Muscle layer of colon (tissue), 2 donors: ENCODE measurements at regions not wholly inside any gene's neighbourhood (a gene's known extent, or its start where the extent isn't known, plus 50 kb on each side); places are given as distances from the start of the nearest gene placed in this dataset.
"Not testable (repeated sequence)": the region's sequence is repeated elsewhere in the genome, so short reads cannot be mapped to it uniquely, and the experiment has no call there.

Source experiments
- H3K27ac ChIP-seq: one replicate; pipeline ENCODE4 v1.7.0; 2013; ENCODE audit warnings: low read depth, mild to moderate bottlenecking, low read length, moderate library complexity
- H3K27me3 ChIP-seq, 2 donors: one replicate each; pipeline ENCODE4 v1.7.0; 2013; ENCODE audit warnings: low read length in 2 of 2, mild to moderate bottlenecking in 2 of 2; ENCODE audit not compliant: insufficient read depth in 2 of 2, control insufficient read depth in 1 of 2
- H3K36me3 ChIP-seq: one replicate; pipeline ENCODE4 v1.7.0; 2013; ENCODE audit warnings: mild to moderate bottlenecking, low read length; ENCODE audit not compliant: insufficient read depth
- H3K4me1 ChIP-seq: one replicate; pipeline ENCODE4 v1.7.0; 2013; ENCODE audit warnings: mild to moderate bottlenecking, low read length; ENCODE audit not compliant: insufficient read depth
- H3K4me3 ChIP-seq, 2 donors: one replicate each; pipeline ENCODE4 v1.7.0; 2013; ENCODE audit warnings: low read length in 2 of 2, low read depth in 1 of 2, mild to moderate bottlenecking in 1 of 2, moderate library complexity in 1 of 2
- H3K9ac ChIP-seq: one replicate; pipeline ENCODE4 v1.7.0; 2013; ENCODE audit warnings: low read length
- H3K9me3 ChIP-seq: one replicate; pipeline ENCODE4 v1.7.0; 2013; ENCODE audit warnings: mild to moderate bottlenecking, low read length
- donor health status: abdominal sarcoma.
- donor health status: Adenocarcinoma of cecum.

DNA sequence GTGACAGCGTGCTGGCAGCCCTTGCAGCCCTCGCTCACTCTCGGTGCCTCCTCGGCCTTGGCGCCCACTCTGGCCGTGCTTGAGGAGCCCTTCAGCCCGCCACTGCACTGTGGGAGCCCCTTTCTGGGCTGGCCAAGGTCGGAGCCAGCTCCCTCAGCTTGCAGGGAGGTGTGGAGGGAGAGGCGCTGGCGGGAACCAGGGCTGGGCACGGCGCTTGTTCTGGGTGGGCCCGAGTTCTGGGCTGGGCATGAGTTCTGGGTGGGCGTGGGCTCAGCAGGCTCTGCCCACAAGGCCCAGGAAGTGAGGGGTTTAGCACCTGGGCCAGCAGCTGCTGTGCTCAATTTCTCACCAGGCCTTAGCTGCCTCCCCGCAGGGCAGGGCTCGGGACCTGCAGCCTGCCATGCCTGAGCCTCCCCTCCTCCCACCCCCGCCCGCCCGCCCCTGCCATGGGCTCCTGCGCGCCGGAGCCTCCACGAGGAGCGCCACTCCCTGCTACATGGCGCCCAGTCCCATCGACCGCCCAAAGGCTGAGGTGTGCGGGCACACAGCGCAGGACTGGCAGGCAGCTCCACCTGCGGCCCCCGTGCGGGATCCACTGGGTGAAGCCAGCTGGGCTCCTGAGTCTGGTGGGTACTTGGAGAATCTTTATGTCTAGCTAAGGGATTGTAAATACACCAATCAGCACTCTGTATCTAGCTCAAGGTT, 169.7 kb downstream of the DEPDC1B start:
- not testable (repeated sequence) for H3K9ac ChIP-seq, H3K4me1 ChIP-seq, H3K27ac ChIP-seq, H3K4me3 ChIP-seq, H3K36me3 ChIP-seq, H3K9me3 ChIP-seq, H3K27me3 ChIP-seq

DNA sequence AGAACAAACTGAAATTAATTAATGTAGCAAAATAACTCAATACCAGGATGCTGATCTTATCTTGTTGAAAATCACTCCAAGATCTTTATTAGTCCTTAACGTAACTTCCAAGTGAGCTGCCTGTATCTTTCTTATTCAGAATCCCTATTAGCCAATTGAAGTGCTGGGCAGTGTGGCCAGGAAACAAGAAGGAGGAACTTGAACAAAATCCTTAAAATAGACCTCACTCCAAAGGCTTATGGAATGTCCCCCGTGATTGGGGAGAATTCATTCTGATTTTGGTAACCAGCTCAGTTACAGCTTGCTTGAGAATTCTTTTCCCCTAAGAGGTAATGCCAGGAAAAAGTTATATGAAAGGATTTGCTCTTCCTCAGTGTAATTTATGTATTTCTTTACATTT, 171.0 kb downstream of the DEPDC1B start:
- Histone ChIP-seq H3K9me3 (no peaks in the 10 kb centered on the region), H3K4me1 (no peaks in the 10 kb centered on the region), H3K27ac (no peak overlapping the region), H3K4me3 (no peak overlapping the region), H3K27me3 (no peaks in the 10 kb centered on the region), H3K36me3 (no peaks in the 10 kb centered on the region), H3K9ac (no peak overlapping the region)

DNA sequence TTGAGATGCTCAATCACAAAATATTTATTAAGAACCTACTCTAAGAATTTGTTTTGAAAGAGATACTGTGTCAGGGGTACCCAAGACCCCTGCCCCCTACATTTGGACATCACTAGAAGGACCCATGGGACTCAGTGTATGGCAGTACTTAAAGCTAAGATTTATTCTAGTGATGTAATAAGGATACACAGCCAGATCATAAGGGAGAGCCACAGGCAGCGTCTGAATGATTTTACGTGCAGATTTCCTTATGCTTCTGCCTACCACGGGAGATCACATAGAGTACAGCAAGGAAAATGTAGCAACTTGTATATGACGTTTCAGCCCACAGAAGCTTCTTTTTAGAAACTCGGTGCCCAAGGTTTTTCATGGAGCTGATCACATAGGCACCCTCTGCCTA, 172.9 kb downstream of the DEPDC1B start:
- H3K4me3 ChIP-seq, result no peak overlapping the region
- no peaks in the 10 kb centered on the region for H3K9me3 ChIP-seq
- H3K4me1 ChIP-seq, result peaks cover 16% of the 10 kb centered on the region
- H3K27me3 ChIP-seq, result no peaks in the 10 kb centered on the region
- no peak overlapping the region for H3K9ac ChIP-seq
- no peaks in the 10 kb centered on the region for H3K36me3 ChIP-seq
- no peak overlapping the region for H3K27ac ChIP-seq

DNA sequence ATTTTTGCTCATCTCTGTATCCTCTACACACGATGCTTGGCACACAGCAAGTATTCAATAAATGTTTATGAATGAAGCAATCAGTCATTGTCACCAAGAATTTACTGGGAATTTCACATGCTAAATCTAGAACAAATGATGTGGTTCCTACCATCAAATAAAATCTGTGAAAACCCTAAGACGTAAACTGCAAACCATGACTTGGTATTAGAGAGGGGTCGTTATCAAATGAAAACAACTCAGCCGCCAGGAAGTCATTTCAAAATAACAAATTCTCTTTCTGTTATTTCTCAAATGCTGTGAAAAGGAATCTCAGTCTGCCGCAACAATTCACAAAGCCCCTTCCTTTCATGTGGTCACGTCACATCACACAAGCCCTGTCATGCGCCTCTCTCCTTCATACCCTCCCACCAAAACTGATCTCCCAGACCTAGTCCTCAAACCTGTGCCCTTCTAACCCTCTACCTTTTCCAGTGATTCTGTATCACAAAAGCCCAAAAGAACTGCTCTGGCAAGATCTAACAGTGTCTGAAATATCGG, 173.6 kb downstream of the DEPDC1B start:
- Histone ChIP-seq H3K4me1 (peaks cover 22% of the 10 kb centered on the region), H3K36me3 (no peaks in the 10 kb centered on the region), H3K9ac (no peak overlapping the region), H3K4me3 (no peak overlapping the region), H3K9me3 (no peaks in the 10 kb centered on the region), H3K27me3 (no peaks in the 10 kb centered on the region), H3K27ac (no peak overlapping the region)

DNA sequence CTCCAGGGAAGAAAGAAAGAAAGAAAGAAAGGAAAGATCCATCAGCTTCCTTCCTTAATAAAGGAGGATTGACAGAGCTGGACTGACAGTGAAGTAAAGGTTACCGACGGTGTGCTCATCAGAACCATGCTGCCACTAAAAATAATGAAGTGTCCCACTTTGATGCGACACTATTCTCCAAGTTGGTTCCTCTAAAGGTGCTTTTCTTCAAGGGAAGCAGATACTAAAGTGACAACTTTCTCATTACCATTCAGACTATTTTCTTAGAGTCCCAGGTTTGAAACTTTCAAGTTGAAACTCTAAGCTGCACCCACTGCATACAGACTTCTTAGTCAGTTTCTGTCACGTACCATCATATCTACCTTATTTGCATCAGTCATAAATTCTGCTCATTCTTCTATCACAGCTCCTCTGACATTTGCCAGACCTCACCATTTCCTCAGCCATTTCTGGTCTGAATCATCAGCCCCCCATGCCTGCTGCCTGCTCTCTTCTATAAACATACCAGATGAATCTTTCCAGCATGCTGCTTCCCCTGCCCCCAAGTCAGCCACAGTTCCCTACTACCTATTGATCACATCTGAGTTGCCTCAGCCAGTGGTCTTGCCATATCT, 177.6 kb downstream of the DEPDC1B start:
- peaks cover 60% of the 10 kb centered on the region for H3K4me1 ChIP-seq
- H3K4me3 ChIP-seq, result no peak overlapping the region

DNA sequence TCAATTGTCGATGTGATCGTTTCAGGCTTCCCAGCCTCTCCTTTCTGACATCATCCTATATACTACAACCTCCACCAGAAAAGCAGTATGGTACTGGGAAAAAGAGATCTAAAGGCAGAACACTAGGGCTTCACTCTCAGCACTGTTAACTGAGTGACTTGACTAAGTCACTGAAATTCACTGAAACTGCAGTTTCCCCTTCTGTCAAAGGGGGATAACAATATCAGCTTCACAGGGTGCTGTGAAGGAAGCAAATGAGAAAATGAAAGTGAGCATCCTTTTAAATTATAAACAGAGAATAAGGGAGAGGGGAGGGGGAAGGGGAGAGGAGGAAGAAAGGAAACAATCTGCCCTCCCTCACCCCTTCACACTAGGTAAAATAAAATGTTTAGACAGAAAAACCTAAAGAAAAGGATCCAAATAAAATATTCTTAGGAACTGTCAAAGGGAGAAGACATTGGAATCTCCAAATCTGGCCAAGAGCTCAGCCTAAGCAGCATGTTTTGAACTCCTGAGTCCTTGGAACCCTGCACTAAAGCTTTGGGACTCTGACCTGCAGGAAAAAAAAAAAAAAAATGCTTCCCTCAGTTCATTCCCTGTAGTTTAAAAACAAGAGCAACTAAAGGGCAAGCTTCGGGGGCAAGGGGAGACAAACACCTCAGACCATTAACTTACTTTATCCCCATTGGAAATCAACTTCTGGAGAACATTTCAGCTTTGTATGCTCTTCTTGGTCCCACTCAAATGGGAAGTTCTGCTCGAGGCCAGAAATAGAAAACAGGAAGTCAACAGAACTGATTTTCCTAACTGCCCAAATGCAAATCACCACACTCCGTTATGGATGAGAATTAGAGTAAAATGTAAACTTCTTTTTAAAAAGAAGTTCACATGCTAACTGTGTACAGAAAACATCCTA, 178.3 kb downstream of the DEPDC1B start:
- Histone ChIP-seq H3K27ac (peak overlapping the region; percentile 45), H3K9me3 (no peaks in the 10 kb centered on the region), H3K9ac (no peak overlapping the region), H3K4me1 (peaks cover 60% of the 10 kb centered on the region), H3K27me3 (no peaks in the 10 kb centered on the region), H3K4me3 (no peak overlapping the region), H3K36me3 (no peaks in the 10 kb centered on the region)

More for the DNA sequence above, 177.6 kb downstream of the DEPDC1B start:
- H3K9ac ChIP-seq, result no peak overlapping the region
- no peaks in the 10 kb centered on the region for H3K36me3 ChIP-seq
- no peaks in the 10 kb centered on the region for H3K27me3 ChIP-seq
- no peaks in the 10 kb centered on the region for H3K9me3 ChIP-seq
- peak overlapping the region; percentile 45 for H3K27ac ChIP-seq

DNA sequence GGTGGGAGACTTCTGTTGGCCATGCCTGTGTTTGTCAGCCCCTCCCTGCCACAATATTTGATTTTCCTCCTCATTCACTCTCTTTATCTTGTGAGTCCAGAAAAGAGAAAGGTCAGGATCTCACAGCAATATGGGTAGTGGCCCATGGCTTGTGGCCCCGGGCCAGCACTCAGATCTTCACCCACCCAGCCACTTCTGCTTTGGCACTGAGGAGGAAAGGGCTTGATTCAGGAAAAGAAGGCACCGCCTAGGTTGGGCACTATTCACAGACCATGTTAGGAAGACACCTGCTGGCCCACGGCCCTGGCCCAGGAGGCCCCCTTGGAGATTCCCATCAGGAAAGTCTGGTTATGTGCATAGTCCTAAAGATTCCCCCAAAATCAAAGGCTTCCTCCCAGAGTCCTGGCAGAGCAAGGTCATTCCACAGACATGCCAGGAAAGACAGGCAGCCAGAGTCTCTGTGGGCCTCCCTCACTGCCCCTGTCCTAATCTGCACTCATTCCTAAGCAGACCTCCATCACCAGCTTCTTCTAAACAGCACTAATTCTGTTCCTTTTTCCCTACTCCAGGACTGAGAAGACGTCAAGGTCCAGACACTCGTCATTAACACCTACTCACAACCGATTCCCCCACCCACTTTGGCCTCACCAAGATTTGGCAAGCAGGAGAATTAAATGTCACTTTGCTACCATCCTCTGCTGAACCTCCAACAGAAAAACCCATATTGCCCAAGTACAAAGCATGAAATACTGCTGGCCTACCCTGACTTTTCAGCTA, 179.3 kb downstream of the DEPDC1B start:
- Histone ChIP-seq H3K27me3 (no peaks in the 10 kb centered on the region), H3K9me3 (no peaks in the 10 kb centered on the region), H3K27ac (peak overlapping the region; percentile 45), H3K36me3 (no peaks in the 10 kb centered on the region), H3K4me3 (no peak overlapping the region), H3K9ac (no peak overlapping the region), H3K4me1 (peaks cover 68% of the 10 kb centered on the region)

DNA sequence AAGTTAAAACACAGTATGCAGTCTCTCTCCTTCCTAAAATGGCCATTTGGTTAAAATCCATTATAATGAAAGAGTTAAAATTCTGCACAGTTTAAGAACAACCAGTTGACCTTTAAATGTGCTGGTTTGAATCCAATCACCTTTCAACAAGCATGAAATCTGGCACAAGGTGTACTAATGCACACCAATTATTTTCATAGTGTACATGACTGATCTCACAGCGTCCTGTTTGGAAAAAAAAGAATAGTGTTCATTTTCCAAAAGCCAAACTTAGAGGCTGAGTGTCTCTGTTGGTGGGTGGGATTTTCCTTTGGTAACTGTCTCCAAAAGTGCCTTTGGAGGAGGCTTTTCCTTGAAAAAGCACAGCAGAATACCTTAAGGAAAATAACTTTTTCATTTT, 180.6 kb downstream of the DEPDC1B start:
- peak overlapping the region in 1 of 2 donors; percentile 14 for H3K4me3 ChIP-seq
- H3K9ac ChIP-seq, result no peak overlapping the region
- peak overlapping the region; percentile 45 for H3K27ac ChIP-seq
- no peaks in the 10 kb centered on the region for H3K36me3 ChIP-seq
- H3K4me1 ChIP-seq, result peaks cover 68% of the 10 kb centered on the region
- no peaks in the 10 kb centered on the region for H3K27me3 ChIP-seq
- no peaks in the 10 kb centered on the region for H3K9me3 ChIP-seq

DNA sequence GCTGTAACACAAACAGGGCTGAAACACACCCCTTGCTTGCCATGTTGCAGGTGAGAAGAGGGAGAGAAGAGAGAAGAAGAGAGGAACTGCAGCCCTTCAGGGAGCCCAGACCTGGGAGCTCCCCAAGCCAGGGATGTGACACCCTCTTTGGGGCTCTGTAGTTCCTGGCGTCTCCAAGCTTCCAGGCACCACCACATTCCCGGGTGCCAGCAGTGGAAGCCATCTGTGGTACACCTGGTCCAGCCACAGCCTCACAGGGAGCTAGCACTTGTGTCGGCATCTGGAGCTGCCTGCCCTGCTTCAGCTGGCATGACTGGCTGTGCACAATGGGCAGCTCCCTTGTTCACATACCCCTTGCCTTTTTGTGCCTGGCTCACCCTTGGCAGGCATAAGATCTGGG, 182.1 kb downstream of the DEPDC1B start:
- no peak overlapping the region for H3K4me3 ChIP-seq
- H3K9ac ChIP-seq, result no peak overlapping the region
- peak overlapping the region; percentile 31 for H3K27ac ChIP-seq
- H3K36me3 ChIP-seq, result no peaks in the 10 kb centered on the region
- no peaks in the 10 kb centered on the region for H3K9me3 ChIP-seq
- peaks cover 60% of the 10 kb centered on the region for H3K4me1 ChIP-seq
- no peaks in the 10 kb centered on the region for H3K27me3 ChIP-seq

DNA sequence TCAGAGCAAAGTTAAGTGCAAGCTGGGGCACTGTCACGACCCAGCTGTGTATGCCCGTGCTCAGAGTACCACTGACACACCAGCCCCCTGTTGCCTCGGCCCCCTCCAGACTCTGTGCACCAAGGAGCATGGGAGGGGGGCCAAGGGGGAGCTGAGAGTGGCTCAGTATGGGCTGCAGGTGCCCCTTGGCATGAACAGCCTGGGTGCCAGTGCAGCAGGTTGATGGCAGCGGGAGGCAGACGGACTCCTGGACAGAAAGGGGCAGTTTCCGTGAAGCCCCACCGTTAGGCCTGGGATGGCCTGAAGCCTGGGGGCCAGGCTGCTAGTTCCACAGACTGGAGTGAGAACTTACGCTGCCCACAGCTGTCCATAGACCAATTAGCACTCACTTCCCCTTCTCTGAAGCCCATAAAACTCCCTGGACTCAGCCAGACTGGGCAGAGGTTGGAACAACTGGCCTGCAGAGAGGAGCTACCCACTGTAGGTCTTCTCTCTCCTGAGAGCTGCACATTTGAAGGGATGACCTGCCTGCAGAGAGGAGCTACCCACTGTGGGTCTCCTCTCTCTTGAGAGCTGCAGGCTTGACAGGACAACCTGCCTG, 182.8 kb downstream of the DEPDC1B start:
- Histone ChIP-seq H3K4me3 (no peak overlapping the region), H3K27me3 (no peaks in the 10 kb centered on the region), H3K9ac (no peak overlapping the region), H3K36me3 (no peaks in the 10 kb centered on the region), H3K9me3 (no peaks in the 10 kb centered on the region), H3K4me1 (peaks cover 53% of the 10 kb centered on the region), H3K27ac (peak overlapping the region; percentile 43)
